ENCODE measurements at regions not wholly inside any gene's neighbourhood (a gene's known extent, or its start where the extent isn't known, plus 50 kb on each side); places are given as distances from the start of the nearest gene placed in this dataset.

GRCh38 chr4:188262464-188262863 is 123.2 kb downstream of the TRIML1 start:
- TF ChIP-seq EZH2phosphoT487 (IDR thresholded peaks at IDR 0.05; ENCODE audit: borderline replicate concordance, low read length) (no peak), CTCF (conservative IDR thresholded peaks at IDR 0.05; ENCODE audit: low read depth, low read length) (no peak)

Measured in PC-3 (cell line).